CD4-positive, alpha-beta T cell (primary cell): ENCODE measurements at regions not wholly inside any gene's neighbourhood (a gene's known extent, or its start where the extent isn't known, plus 50 kb on each side); places are given as distances from the start of the nearest gene placed in this dataset.

ENCODE experiments used
- ATAC-seq: fragments of 200-7000 bp; cut with Tn5 transposase; one replicate; pipeline ENCODE4 v1.10.0; 2022; ENCODE audit warnings: mild to moderate bottlenecking; ENCODE audit not compliant: poor library complexity
- CTCF ChIA-PET: fragments of 350-600 bp; sonication (Branson Sonifier 250); formaldehyde crosslinking; loops from one replicate; lab custom pipeline; 2021; ENCODE audit warnings: antibody characterized with exemption, inconsistent platforms; lab: Charles Lee
- POLR2A ChIA-PET: fragments of 350-600 bp; sonication (Branson Sonifier 250); formaldehyde crosslinking; loops from one replicate; lab custom pipeline; 2021; ENCODE audit warnings: antibody characterized with exemption, inconsistent platforms; lab: Charles Lee
- DNase-seq, 14 experiments: peaks; one replicate each; pipeline ENCODE4 v3.0.0-alpha.2; 2013 to 2020; ENCODE audit warnings: mixed read lengths in 2 of 14
- H3K27ac ChIP-seq, 2 donors: one replicate each; pipeline versions ENCODE4 v1.5.1 to v1.7.0; 2013; ENCODE audit warnings: low read length in 2 of 2, low read depth in 1 of 2, mild to moderate bottlenecking in 1 of 2
- H3K27me3 ChIP-seq, 2 experiments: 1 replicate in 1 of 2; 2 replicates in 1 of 2; pipeline versions ENCODE4 v1.6.1 to v1.7.0; 2013; ENCODE audit warnings: low read length in 2 of 2, control low read depth in 1 of 2, mild to moderate bottlenecking in 1 of 2, moderate library complexity in 1 of 2; ENCODE audit not compliant: insufficient read depth in 2 of 2, control insufficient read depth in 1 of 2
- H3K36me3 ChIP-seq: one replicate; pipeline ENCODE4 v1.6.1; 2013; ENCODE audit warnings: low read length, control low read depth; ENCODE audit not compliant: insufficient read depth
- H3K4me1 ChIP-seq: one replicate; pipeline ENCODE4 v1.6.1; 2013; ENCODE audit warnings: low read length, control low read depth; ENCODE audit not compliant: insufficient read depth
- H3K4me3 ChIP-seq: one replicate; pipeline ENCODE4 v1.5.1; 2013; ENCODE audit warnings: mild to moderate bottlenecking, low read length, moderate library complexity
- H3K9me3 ChIP-seq, 2 experiments: 1 replicate in 1 of 2; 2 replicates in 1 of 2; pipeline versions ENCODE4 v1.6.1 to v1.7.0; 2013; ENCODE audit warnings: low read length in 2 of 2, mild to moderate bottlenecking in 2 of 2, control low read depth in 1 of 2, moderate library complexity in 1 of 2; ENCODE audit not compliant: control insufficient read depth in 1 of 2, insufficient read depth in 1 of 2
- H3K27ac Mint-ChIP-seq: one replicate; pipeline ENCODE4 v1.8.0; 2020; ENCODE audit warnings: mixed read lengths
- H3K27me3 Mint-ChIP-seq: one replicate; pipeline ENCODE4 v1.8.0; 2021; ENCODE audit warnings: mixed read lengths
- H3K36me3 Mint-ChIP-seq: one replicate; pipeline ENCODE4 v1.8.0; 2021; ENCODE audit warnings: low read depth, mixed read lengths
- H3K4me1 Mint-ChIP-seq: one replicate; pipeline ENCODE4 v1.8.0; 2021; ENCODE audit warnings: low read depth, mixed read lengths
- H3K4me3 Mint-ChIP-seq: one replicate; pipeline ENCODE4 v1.8.0; 2020; ENCODE audit warnings: mild to moderate bottlenecking, mixed read lengths
- H3K9me3 Mint-ChIP-seq: one replicate; pipeline ENCODE4 v1.8.0; 2020; ENCODE audit warnings: mixed read lengths
- CTCF ChIP-seq: fragments of 200-600 bp; IDR thresholded peaks from one replicate; pipeline ENCODE4 v1.8.0; 2022; ENCODE audit warnings: antibody characterized with exemption, mild to moderate bottlenecking
- intact Hi-C, 2 experiments: fragments of 100-400 bp; cut with DNase I in 1 of 2; cut with micrococcal nuclease in 1 of 2; formaldehyde crosslinking; loops; one replicate each; pipeline versions ENCODE4 v1.15.1 to v1.9.0; 2023 to 2025; cut with DNase I, micrococcal nuclease

- intact Hi-C loops: no loop called here
- ChIA-PET CTCF (no interaction called here), POLR2A (no interaction called here)
- no peak overlapping the region for H3K4me3 Mint-ChIP-seq
- ATAC-seq: no peak
- H3K4me1 Mint-ChIP-seq: no peaks in the 10 kb centered on the region
- Histone ChIP-seq H3K36me3 (no peaks in the 10 kb centered on the region), H3K4me3 (no peak overlapping the region), H3K27me3 (no peaks in the 10 kb centered on the region), H3K4me1 (no peaks in the 10 kb centered on the region), H3K9me3 (peaks cover 0 to 4% of the 10 kb centered on the region in 2 experiments), H3K27ac (no peak overlapping the region)
- no peak overlapping the region for H3K27ac Mint-ChIP-seq
- H3K9me3 Mint-ChIP-seq: no peaks in the 10 kb centered on the region
- H3K27me3 Mint-ChIP-seq: peaks cover 10% of the 10 kb centered on the region
- no peaks in the 10 kb centered on the region for H3K36me3 Mint-ChIP-seq
- no peak for DNase-seq
- TF ChIP-seq CTCF: no peak
Observed at GRCh38 chr12:111190741-111191526, 178.0 kb downstream of the PHETA1 start.

GRCh38 chr12:111189792-111190191, 179.1 kb downstream of the PHETA1 start:
- no peak overlapping the region for H3K4me3 ChIP-seq
- H3K4me1 ChIP-seq: no peaks in the 10 kb centered on the region
- H3K4me1 Mint-ChIP-seq: no peaks in the 10 kb centered on the region
- ChIA-PET CTCF (no interaction called here), POLR2A (no interaction called here)
- H3K9me3 ChIP-seq: peaks cover 0 to 7% of the 10 kb centered on the region in 2 experiments
- no peak overlapping the region for H3K27ac Mint-ChIP-seq
- no peaks in the 10 kb centered on the region for H3K9me3 Mint-ChIP-seq
- H3K36me3 Mint-ChIP-seq: no peaks in the 10 kb centered on the region
- no peak overlapping the region for H3K27ac ChIP-seq
- no peak for TF ChIP-seq CTCF
- peaks cover 10% of the 10 kb centered on the region for H3K27me3 Mint-ChIP-seq
- H3K27me3 ChIP-seq: no peaks in the 10 kb centered on the region
- intact Hi-C loops: no loop called here
- H3K36me3 ChIP-seq: no peaks in the 10 kb centered on the region
- no peak overlapping the region for H3K4me3 Mint-ChIP-seq
- DNase-seq (no peak), ATAC-seq (no peak)

GRCh38 chr12:111188436-111188835, 180.5 kb downstream of the PHETA1 start:
- ATAC-seq (no peak), DNase-seq (no peak)
- TF ChIP-seq CTCF: no peak
- H3K4me3 Mint-ChIP-seq: no peak overlapping the region
- intact Hi-C loops: no loop called here
- no peaks in the 10 kb centered on the region for H3K4me1 ChIP-seq
- no peak overlapping the region for H3K27ac ChIP-seq
- CTCF ChIA-PET: no interaction called here
- H3K27ac Mint-ChIP-seq: no peak overlapping the region
- no peaks in the 10 kb centered on the region for H3K36me3 ChIP-seq
- H3K4me3 ChIP-seq: no peak overlapping the region
- H3K27me3 ChIP-seq: no peaks in the 10 kb centered on the region
- H3K4me1 Mint-ChIP-seq: no peaks in the 10 kb centered on the region
- no peaks in the 10 kb centered on the region for H3K9me3 Mint-ChIP-seq
- H3K9me3 ChIP-seq: peaks cover 0 to 7% of the 10 kb centered on the region in 2 experiments
- POLR2A ChIA-PET: no interaction called here
- H3K27me3 Mint-ChIP-seq: peaks cover 15% of the 10 kb centered on the region
- H3K36me3 Mint-ChIP-seq: no peaks in the 10 kb centered on the region
